HG02571 (cell line): ENCODE measurements at regions not wholly inside any gene's neighbourhood (a gene's known extent, or its start where the extent isn't known, plus 50 kb on each side); places are given as distances from the start of the nearest gene placed in this dataset.
A peak's percentile ranks its signal among the peaks of the same experiment; 100 is the strongest.
"Not testable (repeated sequence)": the region's sequence is repeated elsewhere in the genome, so short reads cannot be mapped to it uniquely, and the experiment has no call there.

Source experiments
- ATAC-seq: cut with Tn5 transposase; IDR thresholded peaks from one replicate; pipeline ENCODE4 v1.9.1; 2021; ENCODE audit warnings: mild to moderate bottlenecking, moderate library complexity; ENCODE audit not compliant: unreplicated experiment

DNA sequence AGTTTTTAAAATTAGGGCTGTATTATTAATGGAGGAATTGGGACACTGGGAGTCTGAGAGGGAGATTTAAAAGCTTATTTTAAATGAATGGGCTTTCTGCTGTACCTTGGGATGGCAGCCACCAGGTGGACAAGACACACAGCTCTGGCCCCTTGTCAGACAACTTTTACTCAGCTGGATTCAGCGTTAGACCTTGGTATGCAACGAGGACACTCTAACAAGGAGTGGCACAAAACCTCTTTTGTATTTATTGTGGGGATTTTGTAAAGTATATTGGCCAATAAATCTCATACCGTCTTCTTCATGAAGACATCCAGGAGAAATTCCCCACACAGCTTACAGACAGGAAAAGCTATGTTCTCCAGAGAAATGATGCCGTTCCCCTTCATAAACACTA, 105.7 kb downstream of the LCA5 start:
- ATAC-seq, result no peak

GRCh38 chr6:79430913-79431536, 106.2 kb downstream of the LCA5 start:
- no peak for ATAC-seq

GRCh38 chr6:79427721-79428120, 109.5 kb downstream of the LCA5 start:
- ATAC-seq, result no peak

DNA sequence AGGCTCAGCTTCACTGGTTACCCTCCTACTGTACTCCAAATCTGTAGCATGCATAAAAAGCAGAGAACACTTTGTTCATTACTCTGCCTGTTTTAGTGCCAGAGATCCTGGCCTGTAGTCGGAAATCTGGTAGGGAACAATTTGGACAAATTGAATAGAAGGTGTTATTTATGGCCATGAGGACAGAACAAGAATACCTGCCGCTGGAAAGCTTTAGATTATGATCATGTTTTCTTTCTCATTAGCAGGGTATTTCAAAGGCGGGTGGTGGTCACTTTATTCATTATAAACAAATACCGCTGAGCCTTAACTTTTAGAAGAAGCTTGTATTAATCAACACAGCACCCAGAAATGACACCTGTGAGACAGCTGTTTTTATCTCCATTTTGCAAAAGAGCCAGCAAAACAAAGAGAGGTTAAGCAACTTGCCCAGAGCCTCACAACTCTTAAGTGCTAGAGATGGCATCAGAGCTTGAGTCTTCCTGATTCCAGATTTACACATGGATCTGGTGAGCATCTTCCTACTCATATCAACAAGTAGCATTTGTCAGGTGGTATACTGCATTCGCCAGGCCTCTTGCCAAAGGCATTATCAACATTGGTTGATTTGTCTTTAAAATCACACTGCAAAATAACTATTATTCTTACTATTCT, 110.5 kb downstream of the LCA5 start:
- no peak for ATAC-seq

GRCh38 chr6:79425589-79426311, 111.5 kb downstream of the LCA5 start:
- no peak for ATAC-seq

DNA sequence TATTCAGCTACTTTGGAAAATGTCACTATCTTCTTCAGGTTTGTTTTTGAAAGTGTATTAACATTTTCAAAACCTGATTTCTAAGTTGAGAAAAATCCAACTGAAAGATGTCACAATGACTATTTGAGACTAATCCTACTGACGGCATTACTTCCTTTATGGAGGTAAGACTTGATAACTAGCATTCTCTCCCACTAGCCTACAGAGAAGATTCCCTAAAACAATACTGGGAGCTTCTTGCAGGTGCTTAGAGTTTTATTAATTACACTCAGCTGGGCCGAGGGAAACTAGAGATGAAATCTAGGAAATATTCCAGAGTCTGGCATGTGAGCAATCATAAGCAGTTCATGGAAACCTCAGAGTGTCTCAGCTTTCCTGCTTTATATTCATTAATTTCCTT, 114.0 kb downstream of the LCA5 start:
- no peak for ATAC-seq

GRCh38 chr6:79422666-79423065, 114.6 kb downstream of the LCA5 start:
- ATAC-seq, result no peak

- ATAC-seq, result peak; percentile 78
Observed at GRCh38 chr6:79421707-79422484, 115.3 kb downstream of the LCA5 start.

GRCh38 chr6:79421001-79421411, 116.2 kb downstream of the LCA5 start:
- ATAC-seq, result no peak

- no peak for ATAC-seq
Observed at GRCh38 chr6:79420054-79420453, 117.2 kb downstream of the LCA5 start.

DNA sequence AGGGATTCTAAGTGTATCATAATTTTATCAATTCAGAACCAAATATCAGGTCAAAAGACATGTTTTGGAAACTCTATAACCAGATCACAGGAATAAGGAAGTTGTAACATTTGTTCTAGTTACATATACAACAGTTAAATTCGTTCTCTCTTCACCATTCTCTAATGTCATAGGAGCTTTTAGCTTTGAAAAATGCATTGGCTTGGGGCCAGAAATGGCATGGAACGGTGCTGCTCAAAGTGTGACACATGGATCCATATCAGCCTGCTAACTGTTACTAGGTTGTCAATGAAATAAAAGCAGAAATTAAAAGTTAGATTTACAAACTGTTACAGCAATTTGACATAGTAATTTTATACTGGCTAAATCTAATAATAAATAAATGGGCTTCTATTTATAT, 120.3 kb downstream of the LCA5 start:
- ATAC-seq, result no peak

DNA sequence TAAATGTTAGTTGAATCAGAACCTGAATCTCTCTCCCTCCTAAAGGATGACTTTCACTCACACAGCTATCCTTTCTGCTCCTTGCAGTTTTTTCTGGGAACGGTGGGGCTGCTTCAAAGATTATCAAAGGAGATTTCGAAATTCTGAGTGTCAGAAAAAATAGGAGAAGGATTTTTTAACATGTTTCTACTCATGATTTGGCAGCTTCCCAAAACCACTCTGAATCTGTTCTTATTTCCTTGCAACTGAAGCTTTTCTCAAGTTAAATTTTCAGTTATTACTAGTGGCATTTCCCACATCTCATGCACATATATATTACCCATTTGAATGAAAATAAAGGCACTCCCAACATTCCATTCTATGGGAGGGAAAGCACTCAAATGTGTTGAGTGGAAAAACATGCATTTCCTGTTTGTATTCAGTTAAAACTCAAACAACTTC, 123.6 kb downstream of the LCA5 start:
- no peak for ATAC-seq

GRCh38 chr6:79410806-79411205, 126.4 kb downstream of the LCA5 start:
- no peak for ATAC-seq

GRCh38 chr6:79408256-79408974, 128.8 kb downstream of the LCA5 start:
- no peak for ATAC-seq

GRCh38 chr6:79404677-79405076, 132.6 kb downstream of the LCA5 start:
- ATAC-seq, result no peak

DNA sequence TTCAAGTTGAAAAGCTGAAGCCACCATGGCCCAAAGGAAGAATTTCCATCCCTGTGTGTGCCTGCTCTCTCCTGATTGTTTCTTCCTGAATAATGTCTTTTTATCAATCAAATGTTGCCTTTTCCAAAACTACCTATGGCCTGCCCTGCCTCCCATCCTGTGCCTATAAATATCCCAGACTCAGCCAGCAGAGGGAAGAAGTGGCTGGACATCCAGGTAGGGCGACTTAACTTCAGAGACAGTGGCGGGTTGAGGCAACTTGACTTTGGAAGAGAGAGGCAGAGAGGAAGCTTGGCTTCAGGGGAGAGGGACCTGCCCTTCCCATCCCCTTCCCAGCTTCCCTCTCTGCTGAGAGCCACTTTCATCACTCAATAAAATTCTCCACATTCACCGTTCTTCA, 133.0 kb downstream of the LCA5 start:
- ATAC-seq, result no peak

GRCh38 chr6:79403563-79403962, 133.7 kb downstream of the LCA5 start:
- ATAC-seq, result no peak

DNA sequence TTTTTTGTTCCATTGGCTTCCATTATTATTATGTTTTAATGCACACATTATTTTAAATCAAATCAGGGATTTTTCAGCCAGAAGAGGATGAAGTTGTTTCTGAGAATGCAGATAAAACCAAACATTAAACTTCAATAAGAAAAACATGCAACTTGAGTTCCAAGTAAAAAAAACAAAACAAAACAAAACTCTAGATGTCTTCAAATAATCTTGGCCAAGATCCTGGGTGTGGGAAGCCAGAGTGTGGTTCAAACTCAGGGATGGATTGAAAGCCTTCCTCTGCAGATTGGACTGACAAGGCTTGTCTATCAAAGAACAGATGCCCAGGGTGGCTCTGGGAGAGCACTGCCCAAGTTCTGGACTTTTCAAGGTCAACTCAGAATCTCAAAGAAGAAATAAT, 134.1 kb downstream of the LCA5 start:
- no peak for ATAC-seq

GRCh38 chr6:79399499-79399898, 137.7 kb downstream of the LCA5 start:
- no peak for ATAC-seq

- ATAC-seq, result not testable (repeated sequence)
Observed at GRCh38 chr6:79398617-79399016, 138.6 kb downstream of the LCA5 start.

DNA sequence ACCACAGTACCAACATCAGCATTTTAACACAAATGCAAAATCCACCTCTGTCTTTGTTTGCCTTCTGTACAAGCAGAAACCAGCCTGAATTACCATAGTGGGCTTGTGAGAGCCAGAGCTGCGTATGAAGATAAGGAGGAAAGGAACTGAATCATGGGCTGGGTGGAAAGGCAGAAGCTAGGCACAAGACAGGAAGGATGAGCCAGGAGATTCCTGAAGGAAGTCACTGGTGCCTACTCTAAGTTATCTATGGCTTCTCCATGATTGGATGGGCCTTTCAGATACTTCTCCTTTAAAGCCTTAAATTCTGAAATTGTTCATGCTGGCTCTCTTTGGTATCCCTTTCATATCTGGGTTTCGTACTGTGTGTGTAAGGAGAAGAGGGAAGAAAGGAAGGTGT, 140.6 kb downstream of the LCA5 start:
- no peak for ATAC-seq
